Suprapubic skin (tissue), 4 donors: ENCODE measurements at regions not wholly inside any gene's neighbourhood (a gene's known extent, or its start where the extent isn't known, plus 50 kb on each side); places are given as distances from the start of the nearest gene placed in this dataset.
A peak's percentile ranks its signal among the peaks of the same experiment; 100 is the strongest.

Experiments
- DNase-seq, 2 donors: peaks; one replicate each; pipeline ENCODE4 v3.0.0-alpha.2; 2019; ENCODE audit warnings: low spot score in 2 of 2
- H3K27ac ChIP-seq: fragments of 200-600 bp; sonication (generic); one replicate; pipeline ENCODE4 v1.5.1; 2019
- H3K27me3 ChIP-seq: fragments of 200-600 bp; sonication (generic); one replicate; pipeline ENCODE4 v1.5.1; 2019
- H3K36me3 ChIP-seq: fragments of 200-600 bp; sonication (generic); one replicate; pipeline ENCODE4 v1.5.1; 2019
- H3K4me1 ChIP-seq: fragments of 200-600 bp; sonication (generic); one replicate; pipeline ENCODE4 v1.5.1; 2019
- H3K4me3 ChIP-seq: fragments of 200-600 bp; sonication (generic); one replicate; pipeline ENCODE4 v1.5.1; 2019; ENCODE audit warnings: mild to moderate bottlenecking
- H3K9me3 ChIP-seq: fragments of 200-600 bp; sonication (generic); one replicate; pipeline ENCODE4 v1.5.1; 2019
- CTCF ChIP-seq, 2 donors: fragments of 200-600 bp in 1 of 2; fragments of 450-650 bp in 1 of 2; sonication (generic) in 1 of 2; IDR thresholded peaks; one replicate each; pipeline ENCODE4 v1.5.1; 2016 to 2019; ENCODE audit warnings: antibody characterized with exemption in 2 of 2, mild to moderate bottlenecking in 1 of 2, moderate library complexity in 1 of 2
- EP300 ChIP-seq: sonication (generic); formaldehyde crosslinking; IDR thresholded peaks from one replicate; pipeline ENCODE4 v1.6.1; 2017; ENCODE audit warnings: antibody characterized with exemption
- POLR2A ChIP-seq, 2 donors: fragments of 450-650 bp; IDR thresholded peaks; one replicate each; pipeline ENCODE4 v1.6.1; 2017; ENCODE audit warnings: antibody characterized with exemption in 2 of 2, mild to moderate bottlenecking in 2 of 2, moderate library complexity in 2 of 2
- POLR2AphosphoS5 ChIP-seq, 3 donors: sonication (generic); formaldehyde crosslinking; IDR thresholded peaks; one replicate each; pipeline ENCODE4 v1.6.1; 2017; ENCODE audit warnings: antibody characterized with exemption in 3 of 3
- WGBS: methylation state at CpG from one replicate; pipeline ENCODE4 v1.1.5; 2018; 5-methylcytosine and 5-hydroxymethylcytosine counted together

GRCh38 chr9:117775591-117775990, 71.4 kb downstream of the TLR4 start:
- Histone ChIP-seq H3K27me3 (no peaks in the 10 kb centered on the region), H3K9me3 (no peaks in the 10 kb centered on the region), H3K4me3 (no peak overlapping the region), H3K36me3 (no peaks in the 10 kb centered on the region), H3K4me1 (peaks cover 6% of the 10 kb centered on the region), H3K27ac (no peak overlapping the region)
- no peak for TF ChIP-seq POLR2AphosphoS5 (IDR thresholded peaks at IDR 0.05)
- TF ChIP-seq POLR2A (IDR thresholded peaks at IDR 0.05) = no peak
- TF ChIP-seq EP300 = no peak
- TF ChIP-seq CTCF (IDR thresholded peaks at IDR 0.05) = no peak
- no peak for DNase-seq

- H3K27ac ChIP-seq = no peak overlapping the region
- H3K27me3 ChIP-seq = no peaks in the 10 kb centered on the region
- no peaks in the 10 kb centered on the region for H3K36me3 ChIP-seq
- TF ChIP-seq EP300 = no peak
- no peak for TF ChIP-seq POLR2A (IDR thresholded peaks at IDR 0.05)
- TF ChIP-seq CTCF (IDR thresholded peaks at IDR 0.05) = no peak
- no peak for TF ChIP-seq POLR2AphosphoS5 (IDR thresholded peaks at IDR 0.05)
- DNase-seq = no peak
- peaks cover 10% of the 10 kb centered on the region for H3K4me1 ChIP-seq
- no peaks in the 10 kb centered on the region for H3K9me3 ChIP-seq
- H3K4me3 ChIP-seq = no peak overlapping the region
These were observed 73.6 kb downstream of the TLR4 start for GRCh38 chr9:117777823-117778222.

- no peaks in the 10 kb centered on the region for H3K36me3 ChIP-seq
- no peaks in the 10 kb centered on the region for H3K27me3 ChIP-seq
- H3K27ac ChIP-seq = no peak overlapping the region
- no peaks in the 10 kb centered on the region for H3K9me3 ChIP-seq
- DNase-seq = no peak
- peaks cover 19% of the 10 kb centered on the region for H3K4me1 ChIP-seq
- H3K4me3 ChIP-seq = no peak overlapping the region
- 69% methylated on average over 3 of the region's 3 CpGs for WGBS
- no peak for TF ChIP-seq CTCF (IDR thresholded peaks at IDR 0.05)
- no peak for TF ChIP-seq POLR2AphosphoS5 (IDR thresholded peaks at IDR 0.05)
- no peak for TF ChIP-seq EP300
- no peak for TF ChIP-seq POLR2A (IDR thresholded peaks at IDR 0.05)
These were observed 75.6 kb downstream of the TLR4 start for GRCh38 chr9:117779760-117780159.

- Histone ChIP-seq H3K27ac (peak overlapping the region; percentile 36), H3K36me3 (no peaks in the 10 kb centered on the region), H3K4me3 (peak overlapping the region; percentile 31), H3K4me1 (peaks cover 19% of the 10 kb centered on the region), H3K27me3 (no peaks in the 10 kb centered on the region), H3K9me3 (no peaks in the 10 kb centered on the region)
- DNase-seq = peak; percentile 78 to 80
- 23% methylated on average over 10 of the region's 10 CpGs for WGBS
- no peak for TF ChIP-seq POLR2A (IDR thresholded peaks at IDR 0.05)
- peak; percentile 26 to 60 for TF ChIP-seq CTCF (IDR thresholded peaks at IDR 0.05)
- no peak for TF ChIP-seq EP300
- TF ChIP-seq POLR2AphosphoS5 (IDR thresholded peaks at IDR 0.05) = peak in 1 of 3 donors; percentile 16
These were observed 79.0 kb downstream of the TLR4 start for GRCh38 chr9:117782931-117783788.

- TF ChIP-seq POLR2A (IDR thresholded peaks at IDR 0.05) (no peak), EP300 (no peak), CTCF (IDR thresholded peaks at IDR 0.05) (no peak), POLR2AphosphoS5 (IDR thresholded peaks at IDR 0.05) (no peak)
- no peak for DNase-seq
- no peaks in the 10 kb centered on the region for H3K9me3 ChIP-seq
- 60% methylated on average over 1 of the region's 1 CpG for WGBS
- no peaks in the 10 kb centered on the region for H3K36me3 ChIP-seq
- peak overlapping the region; percentile 31 for H3K4me3 ChIP-seq
- no peaks in the 10 kb centered on the region for H3K27me3 ChIP-seq
- H3K27ac ChIP-seq = peak overlapping the region; percentile 36
- peaks cover 19% of the 10 kb centered on the region for H3K4me1 ChIP-seq
These were observed 79.6 kb downstream of the TLR4 start for GRCh38 chr9:117783828-117784227.
